Embryonic facial prominence (tissue), 1 donor: ENCODE measurements at regions not wholly inside any gene's neighbourhood (a gene's known extent, or its start where the extent isn't known, plus 50 kb on each side); places are given as distances from the start of the nearest gene placed in this dataset.

Experiments used
- DNase-seq: peaks from one replicate; pipeline ENCODE4 v3.0.0-alpha.2; 2016; ENCODE audit errors: extremely low spot score

DNA sequence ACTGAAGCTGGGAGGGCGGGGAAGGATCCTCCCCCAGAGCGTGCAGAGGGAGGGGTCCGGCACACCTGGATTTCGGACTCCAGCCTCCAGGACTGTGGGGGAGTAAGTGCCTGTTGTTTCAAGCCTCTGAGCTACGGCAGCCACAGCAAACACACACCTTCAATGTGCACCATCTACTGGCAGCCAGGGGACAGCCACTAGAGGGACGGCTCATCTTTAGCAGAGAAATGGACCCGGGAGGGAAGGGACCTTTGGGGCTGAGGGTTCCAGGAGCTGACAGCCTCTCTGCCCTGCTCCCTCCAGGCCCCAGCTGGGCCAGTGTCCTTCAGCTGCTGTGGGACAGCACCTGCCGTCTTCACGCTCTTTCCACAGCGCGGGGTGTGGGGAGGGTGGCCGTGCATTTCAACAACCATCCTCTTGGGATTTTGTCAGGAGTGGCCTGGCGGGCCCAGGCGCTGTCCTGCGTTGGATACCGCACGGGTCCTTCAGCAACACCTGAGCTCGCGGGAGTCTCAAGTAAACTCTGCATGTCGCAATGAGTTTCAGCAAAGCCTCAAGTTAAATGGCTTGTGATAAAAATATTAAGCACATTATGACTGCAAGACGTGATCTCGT lies 209.2 kb upstream of the C14orf180 start:
- no peak for DNase-seq

DNA sequence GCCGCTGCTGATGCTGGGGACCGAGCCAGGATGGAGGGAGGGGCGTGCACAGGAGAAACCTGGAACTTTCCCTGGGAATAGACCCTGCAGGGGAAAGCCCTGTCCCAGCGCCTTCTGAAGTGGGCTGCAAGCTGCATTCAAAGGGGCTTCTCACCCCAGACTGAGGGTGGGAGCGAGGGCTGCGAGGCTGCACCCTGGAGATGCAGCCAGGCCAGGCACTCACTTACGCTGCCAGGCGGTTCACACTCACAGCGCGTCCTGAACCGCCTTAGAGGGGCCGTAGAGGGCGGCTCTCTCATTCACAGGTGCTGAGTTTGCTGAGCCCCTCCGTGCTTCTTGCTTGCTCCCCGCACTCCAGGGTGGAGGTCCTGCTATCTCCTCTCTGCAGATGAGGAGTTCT lies 208.5 kb upstream of the C14orf180 start:
- DNase-seq = no peak

DNA sequence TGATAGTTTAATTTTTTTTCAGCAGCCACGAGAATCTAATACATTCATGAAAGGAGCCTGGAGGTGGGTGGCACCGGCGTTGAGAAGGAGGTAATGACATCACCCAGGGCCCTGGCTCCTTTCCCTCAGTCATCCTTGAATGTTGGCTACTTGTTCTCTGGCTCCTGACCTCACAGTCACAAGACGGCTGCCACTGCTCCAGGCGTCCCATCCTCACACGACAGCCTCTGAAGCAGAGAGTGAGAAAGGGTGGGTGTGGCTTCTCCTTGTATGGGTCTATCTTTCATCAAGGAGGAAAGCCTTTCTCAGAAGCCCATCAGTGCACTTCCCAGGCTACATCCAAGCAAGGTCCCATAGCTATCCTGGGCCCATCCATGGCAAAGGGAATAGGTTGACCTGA lies 207.6 kb upstream of the C14orf180 start:
- DNase-seq = no peak

GRCh38 chr14:104372390-104373054 lies 207.0 kb upstream of the C14orf180 start:
- DNase-seq = no peak

- DNase-seq = no peak
Observed at GRCh38 chr14:104373055-104373854, 206.3 kb upstream of the C14orf180 start.

DNA sequence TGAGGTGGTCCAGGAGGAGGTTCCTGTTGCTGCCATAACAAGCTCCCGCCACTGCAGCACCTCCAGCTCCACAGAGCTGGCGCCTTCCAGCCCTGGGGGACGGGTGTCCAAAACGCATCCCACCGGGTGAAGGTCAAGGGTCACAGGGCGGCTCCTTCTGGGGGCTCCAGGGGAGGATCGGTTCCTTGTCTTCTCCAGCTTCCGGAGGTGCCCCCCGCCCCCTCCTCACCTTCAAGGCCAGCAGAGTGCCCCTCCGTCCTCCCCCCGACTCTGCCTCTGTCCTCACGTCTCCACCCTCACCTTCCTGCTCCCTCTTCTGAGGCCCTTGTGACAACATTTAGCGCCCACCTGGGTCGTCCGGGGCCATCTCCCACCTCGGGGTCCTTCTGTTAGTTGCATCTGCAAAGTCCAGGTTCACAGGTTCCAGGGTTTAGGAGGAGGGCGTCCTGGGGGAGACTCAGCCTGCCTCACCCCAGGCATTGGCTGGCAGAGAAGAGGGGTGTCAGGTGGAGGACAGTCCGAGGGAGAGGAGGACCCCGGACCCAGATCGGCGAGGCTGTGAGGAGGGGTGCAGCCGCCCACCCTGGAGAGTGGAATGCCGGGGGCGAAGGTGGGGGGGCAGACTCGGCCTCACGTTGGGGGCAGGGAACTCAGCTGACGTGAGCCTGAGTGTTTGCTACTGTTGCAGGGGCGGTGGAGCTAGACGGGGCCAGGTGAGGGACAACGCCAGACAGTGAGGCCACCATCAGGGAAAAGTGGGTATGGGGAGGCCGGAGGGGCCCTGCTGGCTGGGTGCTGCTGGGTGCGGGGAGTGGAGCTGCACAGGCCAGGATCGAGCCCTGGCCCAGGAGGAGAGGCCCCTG lies 205.5 kb upstream of the C14orf180 start:
- DNase-seq = no peak

GRCh38 chr14:104374718-104375080 lies 204.9 kb upstream of the C14orf180 start:
- DNase-seq = no peak

DNA sequence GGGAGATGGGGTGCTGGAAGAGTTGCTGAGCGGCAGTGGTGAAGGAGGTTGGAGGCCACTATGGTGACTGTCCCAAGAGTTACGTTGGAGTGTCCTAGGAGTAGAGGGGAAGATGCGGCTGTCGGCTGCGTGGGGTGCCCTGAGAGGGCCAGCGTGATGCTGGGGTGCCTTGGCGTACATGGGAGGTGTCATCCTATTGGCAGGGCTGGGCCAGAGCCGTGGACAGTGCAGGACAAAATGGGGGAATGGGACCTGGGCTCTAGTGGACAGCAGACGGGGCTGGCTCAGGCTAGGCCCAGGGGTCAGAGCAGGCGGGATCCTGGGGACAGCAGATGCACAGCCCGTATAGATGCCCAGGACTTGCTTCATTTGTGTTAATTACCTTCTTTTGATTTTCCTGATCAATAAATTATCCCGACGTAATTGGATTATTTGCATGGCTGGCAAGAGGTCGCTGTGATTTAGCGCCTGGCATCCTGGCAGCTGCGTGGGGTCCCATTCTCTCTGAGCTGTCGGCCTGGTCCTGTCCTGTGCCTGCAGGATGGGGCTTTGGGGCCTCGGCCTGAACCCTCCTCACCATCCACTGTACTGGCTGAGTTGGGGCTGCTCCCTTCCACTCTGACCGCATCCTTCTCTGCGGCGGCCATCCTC lies 203.9 kb upstream of the C14orf180 start:
- no peak for DNase-seq

GRCh38 chr14:104376202-104377140 lies 203.1 kb upstream of the C14orf180 start:
- DNase-seq = no peak

DNA sequence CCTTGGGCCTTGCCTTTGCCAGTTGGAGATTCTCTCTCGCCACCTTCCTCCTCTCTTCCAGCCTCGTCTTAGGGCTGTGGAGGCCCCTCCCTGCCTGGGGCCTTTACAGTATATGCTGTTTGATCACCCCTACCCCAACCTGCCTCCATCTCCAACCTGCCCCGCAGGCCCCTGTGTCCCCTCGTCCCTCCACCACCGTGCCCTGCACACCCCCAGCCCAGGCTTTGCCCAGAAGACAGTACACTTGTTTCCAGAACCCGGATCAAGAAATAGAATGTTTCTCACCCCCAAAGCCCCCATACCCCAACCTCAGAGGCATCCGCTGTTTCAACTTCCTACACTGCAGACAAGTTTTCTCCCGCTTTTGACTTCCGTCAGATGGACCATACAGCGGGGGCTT lies 202.3 kb upstream of the C14orf180 start:
- no peak for DNase-seq

GRCh38 chr14:104378698-104379113 lies 200.9 kb upstream of the C14orf180 start:
- DNase-seq = no peak

- DNase-seq = no peak
Observed at GRCh38 chr14:104382361-104383087, 197.0 kb upstream of the C14orf180 start.

DNA sequence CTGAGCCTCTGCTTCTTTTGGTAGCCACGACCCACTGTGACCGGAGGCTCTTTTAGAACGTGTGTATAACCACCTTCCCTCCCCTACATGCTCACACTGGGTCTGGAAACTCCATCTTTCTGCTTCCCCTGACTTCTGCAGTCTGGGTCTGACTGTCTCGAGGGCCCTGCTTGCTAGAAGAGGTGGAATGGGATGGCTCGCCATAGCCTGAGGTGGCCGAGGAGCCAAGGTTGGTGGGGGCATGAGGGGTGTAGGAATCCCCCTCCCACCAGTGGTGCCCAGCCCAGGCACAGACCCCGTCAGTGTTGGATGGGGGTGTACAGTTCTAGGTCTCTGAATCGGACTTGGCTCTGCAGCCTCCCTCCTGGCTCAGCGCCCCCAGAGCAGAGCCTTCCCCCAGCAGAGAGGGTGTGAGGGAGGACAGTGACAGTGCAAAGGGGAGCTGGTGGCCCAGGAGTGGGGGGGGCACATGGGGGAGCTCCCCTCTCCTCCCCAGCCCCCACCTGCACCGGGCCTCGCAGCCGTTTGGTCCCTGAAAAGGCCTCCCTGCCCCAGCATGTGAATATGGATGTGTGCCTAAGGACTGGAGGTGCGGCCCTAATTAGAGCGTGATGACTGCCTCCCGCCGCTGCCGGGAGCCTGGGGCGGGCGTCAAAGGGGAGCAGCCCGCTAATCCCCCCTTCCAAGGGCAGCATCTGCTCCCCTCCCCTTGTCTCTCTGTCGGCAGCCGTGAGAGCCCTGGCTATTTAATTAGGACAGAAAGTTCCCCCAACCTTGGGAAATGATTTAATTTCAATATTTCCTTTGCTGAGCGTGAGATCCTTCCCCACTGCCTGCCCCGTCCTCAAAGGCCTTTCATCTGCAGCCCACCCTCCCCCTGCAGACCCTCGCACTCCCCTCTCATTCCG lies 196.2 kb upstream of the C14orf180 start:
- no peak for DNase-seq

GRCh38 chr14:104383996-104384775 lies 195.4 kb upstream of the C14orf180 start:
- peak; percentile 11 for DNase-seq

DNA sequence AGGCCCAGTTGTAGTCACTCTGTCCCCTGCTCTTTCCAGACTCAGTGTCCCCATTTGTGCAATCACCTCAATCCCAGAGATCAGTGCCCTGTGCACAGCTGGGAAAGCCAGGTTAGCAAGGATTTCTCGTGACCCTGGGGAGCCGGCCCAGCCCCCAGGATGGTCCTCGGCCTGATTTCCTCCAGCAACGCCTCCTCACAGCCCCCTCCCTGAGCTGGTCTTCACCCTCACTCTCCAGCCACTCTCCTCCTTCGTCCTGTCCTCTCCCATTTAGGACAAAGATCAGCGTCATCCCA lies 194.8 kb upstream of the C14orf180 start:
- DNase-seq = no peak

DNA sequence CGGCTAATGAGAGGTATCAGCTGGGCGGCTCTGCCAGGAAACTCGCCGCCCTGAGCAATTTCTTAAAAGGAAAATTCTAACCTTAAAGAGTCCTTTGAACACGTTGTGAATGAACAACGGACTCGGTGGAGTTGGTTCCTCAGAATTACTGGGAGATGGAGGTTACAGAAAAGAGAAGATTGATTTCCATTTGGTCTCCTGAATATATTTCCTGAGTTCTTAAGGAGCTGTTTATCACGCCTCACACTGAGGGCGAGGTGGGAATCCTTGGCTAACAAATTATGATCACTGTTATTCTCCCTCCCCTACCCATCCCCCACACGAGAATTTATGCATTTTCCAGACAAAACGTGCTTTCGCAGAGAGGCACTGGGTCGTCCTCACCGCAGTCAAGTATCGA lies 194.5 kb upstream of the C14orf180 start:
- no peak for DNase-seq

DNA sequence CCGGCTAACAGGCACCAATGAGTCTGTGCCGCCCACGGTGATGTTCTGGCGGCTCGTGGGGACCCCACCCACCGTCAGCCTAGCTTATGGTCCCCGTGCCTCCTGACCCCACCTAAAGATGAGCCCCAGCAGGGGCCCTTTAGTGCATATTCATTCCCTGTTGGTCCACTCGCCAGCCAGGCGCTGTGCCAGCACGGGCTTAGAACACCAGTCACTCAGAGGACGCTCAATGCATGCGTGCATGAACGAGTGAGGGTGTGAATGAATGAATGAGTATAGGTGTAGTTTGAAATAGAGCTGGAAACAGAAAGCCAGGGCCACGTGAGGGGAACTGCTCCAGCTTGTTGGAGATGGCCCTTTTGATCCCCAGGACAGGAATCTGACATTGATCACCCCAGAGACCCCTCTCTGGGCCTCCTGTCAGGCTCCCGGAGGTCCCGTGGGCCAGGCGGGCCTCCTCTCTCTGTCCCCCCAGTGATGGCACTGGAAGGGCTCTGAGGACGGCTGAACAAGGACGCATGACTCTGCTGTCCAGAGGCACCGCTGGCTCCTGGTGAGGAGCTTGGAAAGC lies 193.9 kb upstream of the C14orf180 start:
- no peak for DNase-seq
